ENCODE measurements at regions not wholly inside any gene's neighbourhood (a gene's known extent, or its start where the extent isn't known, plus 50 kb on each side); places are given as distances from the start of the nearest gene placed in this dataset.

GRCh38 chr9:99690573-99690972, 131.1 kb upstream of the NR4A3 start:
- Histone ChIP-seq H3K27me3 (no peaks in the 10 kb centered on the region), H3K9me3 (no peaks in the 10 kb centered on the region), H3K36me3 (no peaks in the 10 kb centered on the region), H3K4me3 (no peak overlapping the region), H3K27ac (no peak overlapping the region), H3K4me1 (no peaks in the 10 kb centered on the region)
- TF ChIP-seq, protein P1, sequence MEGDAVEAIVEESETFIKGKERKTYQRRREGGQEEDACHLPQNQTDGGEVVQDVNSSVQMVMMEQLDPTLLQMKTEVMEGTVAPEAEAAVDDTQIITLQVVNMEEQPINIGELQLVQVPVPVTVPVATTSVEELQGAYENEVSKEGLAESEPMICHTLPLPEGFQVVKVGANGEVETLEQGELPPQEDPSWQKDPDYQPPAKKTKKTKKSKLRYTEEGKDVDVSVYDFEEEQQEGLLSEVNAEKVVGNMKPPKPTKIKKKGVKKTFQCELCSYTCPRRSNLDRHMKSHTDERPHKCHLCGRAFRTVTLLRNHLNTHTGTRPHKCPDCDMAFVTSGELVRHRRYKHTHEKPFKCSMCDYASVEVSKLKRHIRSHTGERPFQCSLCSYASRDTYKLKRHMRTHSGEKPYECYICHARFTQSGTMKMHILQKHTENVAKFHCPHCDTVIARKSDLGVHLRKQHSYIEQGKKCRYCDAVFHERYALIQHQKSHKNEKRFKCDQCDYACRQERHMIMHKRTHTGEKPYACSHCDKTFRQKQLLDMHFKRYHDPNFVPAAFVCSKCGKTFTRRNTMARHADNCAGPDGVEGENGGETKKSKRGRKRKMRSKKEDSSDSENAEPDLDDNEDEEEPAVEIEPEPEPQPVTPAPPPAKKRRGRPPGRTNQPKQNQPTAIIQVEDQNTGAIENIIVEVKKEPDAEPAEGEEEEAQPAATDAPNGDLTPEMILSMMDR (IDR thresholded peaks at IDR 0.05): no peak
- ATAC-seq (no peak), DNase-seq (no peak)
- intact Hi-C loops (cut with DNase I): no loop called here

- intact Hi-C loops (cut with DNase I): no loop called here
- H3K27me3 ChIP-seq: no peaks in the 10 kb centered on the region
- H3K27ac ChIP-seq: no peak overlapping the region
- TF ChIP-seq, protein P1 (IDR thresholded peaks at IDR 0.05): no peak
- H3K4me1 ChIP-seq: no peaks in the 10 kb centered on the region
- peaks cover 0 to 10% of the 10 kb centered on the region in 2 donors for H3K9me3 ChIP-seq
- H3K4me3 ChIP-seq: no peak overlapping the region
- no peak for ATAC-seq
- H3K36me3 ChIP-seq: no peaks in the 10 kb centered on the region
- DNase-seq: no peak
Measured at GRCh38 chr9:99693888-99694287, 127.8 kb upstream of the NR4A3 start.

DNA sequence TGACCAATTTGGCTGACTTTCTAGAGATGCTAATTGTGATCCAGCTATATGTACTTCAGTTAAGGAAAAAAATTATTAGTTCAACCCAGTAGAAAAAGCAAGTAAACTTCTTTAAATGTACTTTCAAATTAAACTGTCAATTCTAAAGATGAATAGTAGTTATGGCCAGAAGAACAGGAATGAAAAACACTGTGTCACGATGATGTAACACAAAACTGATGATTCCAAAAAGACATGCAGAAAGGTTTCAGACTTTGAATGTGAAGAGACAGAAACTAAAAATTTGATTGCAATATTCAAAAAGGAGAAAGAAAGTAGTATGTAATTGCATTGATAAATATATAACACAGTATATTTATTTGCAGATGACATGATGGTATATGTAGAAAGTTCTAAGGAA, 127.3 kb upstream of the NR4A3 start:
- no peaks in the 10 kb centered on the region for H3K27me3 ChIP-seq
- H3K4me1 ChIP-seq: no peaks in the 10 kb centered on the region
- no peak overlapping the region for H3K4me3 ChIP-seq
- TF ChIP-seq, protein P1 (IDR thresholded peaks at IDR 0.05): no peak
- ATAC-seq (no peak), DNase-seq (no peak)
- H3K27ac ChIP-seq: no peak overlapping the region
- H3K9me3 ChIP-seq: peaks cover 0 to 10% of the 10 kb centered on the region in 2 donors
- no peaks in the 10 kb centered on the region for H3K36me3 ChIP-seq
- intact Hi-C loops (cut with DNase I): no loop called here

DNA sequence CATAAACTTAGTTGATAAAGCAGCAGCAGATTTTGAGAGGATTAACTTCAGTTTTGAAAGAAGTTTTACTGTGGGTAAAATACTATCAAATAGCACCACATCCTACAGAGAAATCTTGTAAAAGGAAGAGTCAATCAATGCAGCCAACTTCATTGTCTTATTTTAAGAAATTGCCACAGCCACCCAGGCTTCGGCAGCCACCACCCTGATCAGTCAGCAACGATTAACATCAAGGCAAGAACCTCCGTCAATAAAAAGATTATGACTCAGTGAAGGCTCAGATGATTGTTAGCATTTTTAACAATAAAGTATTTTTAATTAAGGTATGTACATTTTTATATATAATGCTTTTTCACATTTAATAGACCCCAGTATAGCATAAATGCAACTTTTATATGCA, 122.3 kb upstream of the NR4A3 start:
- ATAC-seq (no peak), DNase-seq (no peak)
- Histone ChIP-seq H3K4me1 (no peaks in the 10 kb centered on the region), H3K4me3 (no peak overlapping the region), H3K27me3 (no peaks in the 10 kb centered on the region), H3K9me3 (peaks cover 0 to 10% of the 10 kb centered on the region in 2 donors), H3K27ac (no peak overlapping the region), H3K36me3 (no peaks in the 10 kb centered on the region)
- TF ChIP-seq, protein P1 (IDR thresholded peaks at IDR 0.05): no peak
- intact Hi-C loops (cut with DNase I): no loop called here

- ATAC-seq: no peak
- intact Hi-C loops (cut with DNase I): no loop called here
- TF ChIP-seq, protein P1 (IDR thresholded peaks at IDR 0.05): no peak
- Histone ChIP-seq H3K9me3 (no peaks in the 10 kb centered on the region), H3K27ac (no peak overlapping the region), H3K4me3 (no peak overlapping the region), H3K4me1 (no peaks in the 10 kb centered on the region), H3K36me3 (no peaks in the 10 kb centered on the region), H3K27me3 (no peaks in the 10 kb centered on the region)
- no peak for DNase-seq
Measured at GRCh38 chr9:99712214-99712613, 109.5 kb upstream of the NR4A3 start.

Data from left lung (tissue), 4 donors.